Activated T-cell treated with anti-CD3 and anti-CD28 coated beads for 48 hours (primary cell): ENCODE measurements at regions not wholly inside any gene's neighbourhood (a gene's known extent, or its start where the extent isn't known, plus 50 kb on each side); places are given as distances from the start of the nearest gene placed in this dataset.
"Not testable (repeated sequence)": the region's sequence is repeated elsewhere in the genome, so short reads cannot be mapped to it uniquely, and the experiment has no call there.

Experiments used
- DNase-seq: peaks from one replicate; pipeline ENCODE4 v3.0.0-alpha.2; 2020; ENCODE audit warnings: low read depth

- no peak for DNase-seq
Measured at GRCh38 chr17:49898366-49899190, 50.7 kb upstream of the TAC4 start.

DNA sequence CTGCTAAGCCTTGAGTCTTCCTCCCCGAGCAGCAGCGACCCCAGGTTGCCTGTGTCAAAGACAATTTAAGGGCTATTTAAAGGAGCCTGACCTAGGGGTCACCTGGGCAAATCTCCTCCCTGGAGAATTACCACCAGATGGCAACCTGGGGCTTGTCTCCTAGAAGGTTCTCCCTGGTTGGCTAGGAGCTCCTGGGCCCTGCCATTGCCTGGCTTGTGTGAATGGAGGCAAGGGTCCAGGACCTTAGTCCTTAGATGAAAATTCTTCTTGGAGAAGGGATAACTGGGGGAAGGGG lies 51.3 kb upstream of the TAC4 start:
- no peak for DNase-seq

- DNase-seq, result no peak
Measured at GRCh38 chr17:49899588-49899987, 51.7 kb upstream of the TAC4 start.

- DNase-seq, result not testable (repeated sequence)
Measured at GRCh38 chr17:49900801-49901200, 52.9 kb upstream of the TAC4 start.

DNA sequence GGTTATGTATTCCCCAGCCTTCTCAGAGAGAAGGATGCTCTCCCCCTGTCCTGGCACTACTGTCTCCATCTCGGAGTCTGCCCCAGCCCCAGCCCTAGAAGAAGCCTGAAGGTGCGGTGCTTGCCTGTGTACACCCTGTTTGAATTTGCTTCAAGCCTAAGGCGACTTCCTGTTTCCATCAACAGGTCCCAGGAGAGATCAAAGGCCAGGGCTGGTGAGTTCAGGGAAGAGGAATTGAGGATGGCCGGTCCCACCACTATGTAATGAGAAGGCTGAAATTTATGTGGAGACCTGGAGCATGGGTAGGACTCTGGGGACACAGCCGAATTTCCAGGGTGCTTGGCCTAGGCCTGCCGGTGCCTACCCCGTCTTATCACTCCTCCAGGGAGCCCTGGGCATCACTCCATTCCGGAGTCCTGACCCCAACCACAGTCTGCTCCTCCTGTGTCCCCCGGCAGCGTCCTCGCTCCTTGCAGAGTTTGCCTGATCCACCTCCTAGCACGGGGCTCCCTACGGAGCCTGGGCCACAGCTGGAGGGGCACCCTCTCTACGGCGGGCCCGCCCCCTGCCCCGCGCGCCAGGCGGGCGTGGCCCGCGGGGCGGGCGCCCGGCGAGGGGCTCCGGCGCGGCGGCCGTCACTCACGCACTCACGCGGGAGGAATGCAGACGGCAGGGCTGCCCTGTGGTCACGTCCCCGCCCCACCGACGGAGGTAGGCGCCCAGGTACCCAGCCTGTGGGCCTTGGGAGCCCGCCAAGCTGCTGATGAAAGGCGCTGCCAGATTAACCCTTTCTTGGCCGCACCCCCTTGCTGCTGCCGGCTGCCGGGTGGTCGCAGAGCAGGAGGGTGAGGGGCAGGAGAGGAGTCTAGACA lies 53.8 kb upstream of the TAC4 start:
- no peak for DNase-seq

DNA sequence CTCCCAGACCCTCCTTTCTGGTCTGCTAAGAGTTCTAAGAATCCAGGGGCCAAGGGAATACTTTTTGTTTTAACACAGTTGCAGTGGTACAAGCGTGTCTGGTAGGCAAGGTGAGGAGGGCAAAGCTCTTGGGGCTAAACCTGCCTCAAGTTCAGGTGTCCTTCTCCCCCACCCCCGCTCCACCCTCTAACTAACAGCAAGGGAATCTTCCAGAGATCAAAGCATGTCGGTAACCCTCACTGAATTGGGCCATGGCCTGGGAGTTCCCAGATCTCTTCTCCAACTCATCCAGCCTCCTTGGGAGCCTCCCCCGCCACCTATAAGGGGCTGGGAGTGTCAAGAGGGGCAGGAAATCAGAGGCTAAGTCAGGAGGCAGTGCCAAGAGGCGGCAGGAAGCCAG lies 55.7 kb upstream of the TAC4 start:
- DNase-seq, result no peak

GRCh38 chr17:49904893-49905292 lies 57.0 kb upstream of the TAC4 start:
- no peak for DNase-seq

DNA sequence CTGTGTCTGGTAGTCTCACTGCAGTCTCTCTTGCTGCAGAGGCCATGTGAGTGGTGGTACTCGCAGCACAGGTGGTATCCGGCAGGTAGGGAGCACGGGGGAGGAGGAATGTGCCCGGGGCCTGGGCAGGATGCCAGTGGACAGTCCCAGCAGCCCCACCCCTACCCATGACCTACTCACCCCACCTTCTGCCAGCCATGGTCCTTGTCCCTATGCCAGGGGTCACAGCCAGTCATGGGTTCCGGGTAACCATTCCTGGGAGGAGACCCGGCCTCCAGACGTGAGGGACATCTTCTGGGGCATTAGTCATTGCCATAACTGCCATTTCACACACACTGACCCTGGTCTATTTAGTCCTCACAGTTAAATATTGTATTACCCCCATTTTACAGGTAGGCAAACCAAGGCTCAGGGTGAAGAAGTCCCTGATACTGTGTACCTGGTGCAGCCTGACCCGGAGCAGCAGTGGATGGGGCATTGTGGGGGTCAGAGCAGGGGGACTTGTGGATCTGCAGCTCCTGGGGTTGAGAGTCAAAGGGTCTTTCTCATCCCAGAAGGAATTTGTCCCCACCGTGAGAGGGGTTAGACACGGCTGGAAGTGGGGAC lies 58.8 kb upstream of the TAC4 start:
- no peak for DNase-seq

DNA sequence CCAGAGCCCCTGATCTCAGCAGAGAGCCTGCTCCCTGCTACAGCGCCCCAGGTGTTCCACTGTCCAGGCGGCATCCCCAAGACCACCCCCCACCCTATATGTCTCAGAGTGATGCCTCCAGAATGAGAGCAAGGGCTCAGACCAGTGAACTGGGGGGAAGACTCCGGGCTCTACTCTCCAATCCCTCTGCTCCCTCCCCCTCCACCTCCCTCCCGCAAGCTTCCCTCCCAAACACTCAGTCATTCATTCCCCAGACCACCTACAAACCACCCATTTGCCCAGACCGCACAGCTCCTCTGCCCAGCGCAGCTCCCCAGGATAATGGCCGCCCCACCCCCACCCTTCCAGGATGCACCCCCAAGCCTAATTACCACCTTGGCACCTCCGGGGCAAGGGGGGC lies 59.4 kb upstream of the TAC4 start:
- no peak for DNase-seq

GRCh38 chr17:49908782-49909714 lies 59.9 kb upstream of the DLX4 start:
- no peak for DNase-seq

DNA sequence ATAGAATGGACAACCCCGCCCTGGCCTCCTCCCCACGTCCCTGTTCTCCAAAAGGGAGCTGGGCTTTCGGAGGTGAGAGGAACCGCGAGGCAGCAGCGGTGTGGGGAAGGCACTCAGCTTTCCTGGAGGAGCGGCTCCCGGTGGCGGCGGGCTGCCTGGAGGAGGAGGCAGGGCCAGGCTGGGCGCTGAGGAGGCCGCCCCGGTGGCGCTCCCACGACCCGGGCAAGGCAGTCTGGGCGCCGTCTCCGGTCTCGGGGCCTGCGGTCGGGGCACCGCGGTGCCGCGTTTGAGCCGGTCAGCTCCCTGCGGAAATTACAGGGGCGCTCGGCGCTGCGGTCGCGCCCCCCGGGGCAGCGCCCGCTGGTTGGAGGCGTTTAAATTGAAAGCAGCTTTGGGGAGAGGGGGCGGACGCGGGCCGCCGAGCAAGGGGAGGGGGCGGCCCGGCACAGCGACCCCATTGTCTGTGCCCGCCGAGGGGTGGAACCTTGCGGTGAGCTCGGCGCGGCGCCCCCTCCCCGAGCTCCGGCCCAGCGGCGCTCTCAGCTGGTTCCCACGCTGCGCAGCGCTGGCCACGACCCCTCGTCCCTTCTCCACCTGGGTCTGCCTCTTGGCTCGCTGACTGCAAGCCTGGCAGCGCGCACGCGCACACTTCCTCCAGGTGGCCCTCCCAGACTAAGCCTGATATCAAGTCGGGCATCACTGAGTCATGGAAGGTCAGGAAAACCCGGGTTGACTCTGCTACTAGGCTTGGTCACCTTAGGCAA lies 58.7 kb upstream of the DLX4 start:
- DNase-seq, result peak; percentile 36

- DNase-seq, result no peak
Measured at GRCh38 chr17:49910858-49911204, 58.2 kb upstream of the DLX4 start.

DNA sequence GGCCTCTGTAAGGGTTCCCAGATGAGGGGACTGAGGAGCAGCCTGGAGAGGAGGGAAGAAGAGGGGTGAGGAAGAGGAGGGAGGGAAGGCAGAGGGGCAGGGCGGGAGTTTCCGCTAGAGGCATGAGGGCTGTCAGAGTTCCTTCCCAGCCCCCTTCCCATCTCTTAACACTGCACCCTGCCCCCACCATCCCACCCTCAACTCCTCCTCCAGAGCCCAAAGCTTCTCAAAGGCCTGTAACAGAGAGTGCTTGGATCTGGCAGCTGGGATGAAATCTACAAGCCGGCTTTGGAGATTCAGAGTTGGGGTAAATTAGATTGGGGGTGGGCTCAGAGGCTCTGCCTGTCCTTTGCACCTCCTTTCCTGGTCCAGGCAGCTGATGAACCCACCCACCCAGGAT lies 57.3 kb upstream of the DLX4 start:
- no peak for DNase-seq

DNA sequence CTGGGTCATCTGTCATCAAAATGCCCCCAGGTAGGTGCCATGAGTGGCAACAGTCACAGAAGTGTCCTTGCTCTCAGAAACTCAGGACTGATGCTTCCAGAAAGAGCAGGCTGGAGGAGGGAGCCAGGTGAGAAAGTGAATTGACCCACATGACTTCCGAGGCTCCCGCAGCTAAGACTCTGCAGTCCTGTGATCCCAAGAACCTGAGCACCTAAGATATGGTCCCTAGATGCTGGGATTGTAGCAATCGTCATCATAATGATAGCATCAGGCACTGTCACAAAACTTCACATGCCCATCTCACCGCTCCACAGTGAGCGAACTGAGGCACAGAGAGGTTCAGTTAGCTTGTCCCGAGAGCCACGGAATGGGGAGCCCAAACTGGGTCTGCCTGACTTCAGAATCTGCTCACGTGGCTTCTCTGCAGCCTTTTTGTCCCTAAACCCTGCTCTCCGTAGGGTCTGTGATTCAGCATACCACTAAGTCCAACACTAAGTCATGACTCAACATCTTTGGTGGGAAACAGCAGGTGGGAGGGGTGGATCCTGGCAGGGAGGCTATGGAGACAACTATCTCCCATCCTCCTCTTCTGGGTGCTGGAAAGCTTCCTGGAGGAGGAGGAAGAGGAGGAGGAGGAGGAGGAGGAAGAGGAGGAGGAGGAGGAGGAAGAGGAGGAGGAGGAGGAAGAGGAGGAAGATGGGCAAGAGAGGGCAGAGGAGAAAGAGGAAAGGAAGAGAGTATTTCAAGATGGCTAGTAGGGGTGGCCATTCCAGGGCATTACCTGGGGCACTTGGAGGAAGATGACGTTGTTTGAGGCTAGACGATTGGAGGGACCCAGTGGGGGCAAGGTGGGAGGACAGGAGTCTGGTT lies 55.5 kb upstream of the DLX4 start:
- no peak for DNase-seq

GRCh38 chr17:49914096-49914490 lies 54.9 kb upstream of the DLX4 start:
- no peak for DNase-seq

GRCh38 chr17:49914664-49915063 lies 54.3 kb upstream of the DLX4 start:
- no peak for DNase-seq

GRCh38 chr17:49915260-49915659 lies 53.7 kb upstream of the DLX4 start:
- no peak for DNase-seq

GRCh38 chr17:49915670-49916069 lies 53.3 kb upstream of the DLX4 start:
- no peak for DNase-seq

GRCh38 chr17:49916854-49917515 lies 52.0 kb upstream of the DLX4 start:
- no peak for DNase-seq

GRCh38 chr17:49918591-49918990 lies 50.4 kb upstream of the DLX4 start:
- DNase-seq, result no peak
